Neuronal stem cell (in vitro differentiated cells): ENCODE measurements at regions not wholly inside any gene's neighbourhood (a gene's known extent, or its start where the extent isn't known, plus 50 kb on each side); places are given as distances from the start of the nearest gene placed in this dataset.

Experiments used
- DNase-seq: peaks from one replicate; pipeline ENCODE4 v3.0.0-alpha.2; 2013; ENCODE audit warnings: low spot score
- H2AFZ ChIP-seq: one replicate; pipeline ENCODE4 v1.6.1; 2013; ENCODE audit warnings: mild to moderate bottlenecking, low read length, inconsistent platforms
- H2AK5ac ChIP-seq: 2 replicates; pipeline ENCODE4 v1.6.1; 2013; ENCODE audit warnings: low read depth, mild to moderate bottlenecking, inconsistent platforms, low read length, moderate library complexity, mixed read lengths
- H2BK120ac ChIP-seq: 2 replicates; pipeline ENCODE4 v1.6.1; 2013; ENCODE audit warnings: low read depth, mild to moderate bottlenecking, inconsistent platforms, low read length, moderate library complexity, mixed read lengths
- H2BK12ac ChIP-seq: one replicate; pipeline ENCODE4 v1.6.1; 2013; ENCODE audit warnings: low read length, inconsistent platforms
- H2BK15ac ChIP-seq: 2 replicates; pipeline ENCODE4 v1.6.1; 2013; ENCODE audit warnings: mild to moderate bottlenecking, low read length, inconsistent platforms, mixed read lengths
- H2BK5ac ChIP-seq: one replicate; pipeline ENCODE4 v1.6.1; 2013; ENCODE audit warnings: inconsistent platforms, mild to moderate bottlenecking, low read length, moderate library complexity
- H3K14ac ChIP-seq: one replicate; pipeline ENCODE4 v1.6.1; 2013; ENCODE audit warnings: low read length, inconsistent platforms
- H3K18ac ChIP-seq: 2 replicates; pipeline ENCODE4 v1.6.1; 2013; ENCODE audit warnings: low read length, inconsistent platforms
- H3K23ac ChIP-seq: 2 replicates; pipeline ENCODE4 v1.6.1; 2013; ENCODE audit warnings: low read depth, mild to moderate bottlenecking, mixed read lengths, low read length, inconsistent platforms; ENCODE audit not compliant: poor library complexity
- H3K27ac ChIP-seq: replicated peaks from 3 replicates; pipeline ENCODE4 v1.5.1; 2013; ENCODE audit warnings: low read length, inconsistent platforms
- H3K27me3 ChIP-seq, 3 experiments: 2 replicates each; pipeline ENCODE4 v1.6.1; 2013; ENCODE audit warnings: low read length in 3 of 3, mild to moderate bottlenecking in 2 of 3, inconsistent platforms in 1 of 3, low read depth in 1 of 3, mixed read lengths in 1 of 3, moderate library complexity in 1 of 3; ENCODE audit not compliant: control insufficient read depth in 3 of 3, insufficient read depth in 3 of 3
- H3K36me3 ChIP-seq, 2 donors: replicated peaks in 1 of 2; 2 replicates each; pipeline ENCODE4 v1.6.1; 2013; ENCODE audit warnings: low read length in 2 of 2; ENCODE audit not compliant: control insufficient read depth in 2 of 2, insufficient read depth in 2 of 2
- H3K4ac ChIP-seq: 2 replicates; pipeline ENCODE4 v1.6.1; 2013; ENCODE audit warnings: inconsistent platforms, mild to moderate bottlenecking, low read length, moderate library complexity
- H3K4me1 ChIP-seq, 2 donors: 1 replicate in 1 of 2; 2 replicates in 1 of 2; pipeline ENCODE4 v1.6.1; 2013; ENCODE audit warnings: low read length in 2 of 2, low read depth in 1 of 2; ENCODE audit not compliant: control insufficient read depth in 2 of 2, insufficient read depth in 1 of 2
- H3K4me2 ChIP-seq: one replicate; pipeline ENCODE4 v1.6.1; 2013; ENCODE audit warnings: mild to moderate bottlenecking, low read length, inconsistent platforms; ENCODE audit not compliant: insufficient read depth, poor library complexity, severe bottlenecking
- H3K4me3 ChIP-seq, 2 donors: 2 replicates each; pipeline ENCODE4 v1.5.1; 2013; ENCODE audit warnings: low read length in 2 of 2, mild to moderate bottlenecking in 2 of 2, inconsistent platforms in 1 of 2, moderate library complexity in 1 of 2
- H3K79me1 ChIP-seq: one replicate; pipeline ENCODE4 v1.6.1; 2013; ENCODE audit warnings: low read depth, mild to moderate bottlenecking, inconsistent platforms, low read length, moderate library complexity
- H3K9ac ChIP-seq: one replicate; pipeline ENCODE4 v1.6.1; 2013; ENCODE audit warnings: mild to moderate bottlenecking, low read depth, low read length, inconsistent platforms; ENCODE audit not compliant: poor library complexity
- H3K9me3 ChIP-seq, 2 donors: replicated peaks in 1 of 2; 2 replicates each; pipeline versions ENCODE3 to v1.6.1; 2013; ENCODE audit warnings: low read length in 2 of 2, mild to moderate bottlenecking in 2 of 2, inconsistent platforms in 1 of 2, low read depth in 1 of 2, mixed read lengths in 1 of 2, moderate library complexity in 1 of 2; ENCODE audit not compliant: control insufficient read depth in 2 of 2, insufficient read depth in 1 of 2
- H4K8ac ChIP-seq: one replicate; pipeline ENCODE4 v1.6.1; 2013; ENCODE audit warnings: low read depth, mild to moderate bottlenecking, inconsistent platforms, low read length, moderate library complexity
- H4K91ac ChIP-seq: one replicate; pipeline ENCODE4 v1.6.1; 2013; ENCODE audit warnings: low read length, low read depth, mild to moderate bottlenecking, inconsistent platforms; ENCODE audit not compliant: poor library complexity
- WGBS, 2 donors: extraction: QIAGEN DNeasy Blood & Tissue Kit; methylation state at CpG; one replicate each; pipeline ENCODE4 v1.1.7; 2013; ENCODE audit warnings: missing lambda C conversion rate in 2 of 2, mixed read lengths in 1 of 2; ENCODE audit not compliant: insufficient read length in 2 of 2, insufficient replicate concordance in 1 of 2; ENCODE audit errors: extremely low coverage in 2 of 2; 5-methylcytosine and 5-hydroxymethylcytosine counted together

GRCh38 chr1:95636897-95637296 lies 402.9 kb downstream of the RWDD3 start:
- H2BK15ac ChIP-seq: no peak overlapping the region
- no peak overlapping the region for H3K4me2 ChIP-seq
- H3K27me3 ChIP-seq: no peaks in the 10 kb centered on the region
- no peak overlapping the region for H3K4ac ChIP-seq
- no peaks in the 10 kb centered on the region for H3K36me3 ChIP-seq
- H2BK120ac ChIP-seq: no peak overlapping the region
- DNase-seq: no peak
- H4K8ac ChIP-seq: no peak overlapping the region
- H3K4me1 ChIP-seq: no peaks in the 10 kb centered on the region
- no peak overlapping the region for H2BK12ac ChIP-seq
- no CpG with 5 or more reads among the region's 1 CpG for WGBS, 2 donors
- no peak overlapping the region for H2AK5ac ChIP-seq
- no peak overlapping the region for H4K91ac ChIP-seq
- no peak overlapping the region for H3K4me3 ChIP-seq
- no peak overlapping the region for H3K14ac ChIP-seq
- no peak overlapping the region for H2BK5ac ChIP-seq
- no peaks in the 10 kb centered on the region for H3K79me1 ChIP-seq
- no peak overlapping the region for H3K23ac ChIP-seq
- H3K27ac ChIP-seq: no peak overlapping the region
- H3K9ac ChIP-seq: no peak overlapping the region
- H2AFZ ChIP-seq: no peak overlapping the region
- no peak overlapping the region for H3K18ac ChIP-seq
- H3K9me3 ChIP-seq: no peaks in the 10 kb centered on the region

GRCh38 chr1:95640746-95641145 lies 406.7 kb downstream of the RWDD3 start:
- Histone ChIP-seq H3K4me1 (peaks cover 0 to 1% of the 10 kb centered on the region in 2 donors), H3K18ac (no peak overlapping the region), H3K27ac (no peak overlapping the region), H3K14ac (no peak overlapping the region), H2BK5ac (no peak overlapping the region), H4K8ac (no peak overlapping the region), H2BK15ac (no peak overlapping the region), H3K36me3 (no peaks in the 10 kb centered on the region), H3K9me3 (peaks cover 0 to 2% of the 10 kb centered on the region in 2 donors), H3K4ac (no peak overlapping the region), H4K91ac (no peak overlapping the region), H2BK12ac (no peak overlapping the region), H3K79me1 (no peaks in the 10 kb centered on the region), H2AK5ac (no peak overlapping the region), H3K9ac (no peak overlapping the region), H3K23ac (no peak overlapping the region), H3K4me3 (no peak overlapping the region), H3K4me2 (no peak overlapping the region), H2AFZ (no peak overlapping the region), H2BK120ac (no peak overlapping the region), H3K27me3 (no peaks in the 10 kb centered on the region)
- no CpG with 5 or more reads among the region's 2 CpGs for WGBS, 2 donors
- DNase-seq: no peak

GRCh38 chr1:95641386-95641785 lies 407.4 kb downstream of the RWDD3 start:
- no peak overlapping the region for H2AFZ ChIP-seq

GRCh38 chr1:95642035-95642434 lies 408.0 kb downstream of the RWDD3 start:
- Histone ChIP-seq H2BK5ac (no peak overlapping the region), H2AK5ac (no peak overlapping the region), H2BK12ac (no peak overlapping the region), H3K18ac (no peak overlapping the region), H3K9me3 (peaks cover 0 to 2% of the 10 kb centered on the region in 2 donors), H3K36me3 (no peaks in the 10 kb centered on the region), H2BK15ac (no peak overlapping the region), H3K9ac (no peak overlapping the region), H3K27me3 (no peaks in the 10 kb centered on the region), H3K4me1 (peaks cover 0 to 1% of the 10 kb centered on the region in 2 donors), H3K23ac (no peak overlapping the region), H3K4me2 (no peak overlapping the region), H3K27ac (no peak overlapping the region), H4K91ac (no peak overlapping the region), H3K4me3 (no peak overlapping the region), H3K79me1 (no peaks in the 10 kb centered on the region), H4K8ac (no peak overlapping the region), H2AFZ (no peak overlapping the region), H3K14ac (no peak overlapping the region), H3K4ac (no peak overlapping the region), H2BK120ac (no peak overlapping the region)
- no CpG with 5 or more reads among the region's 2 CpGs for WGBS, 2 donors
- no peak for DNase-seq

More at GRCh38 chr1:95641386-95641785, 407.4 kb downstream of the RWDD3 start:
- Histone ChIP-seq H3K9me3 (peaks cover 0 to 2% of the 10 kb centered on the region in 2 donors), H3K18ac (no peak overlapping the region), H3K4me2 (no peak overlapping the region), H2BK12ac (no peak overlapping the region), H3K27ac (no peak overlapping the region), H3K4me3 (no peak overlapping the region), H3K14ac (no peak overlapping the region), H4K91ac (no peak overlapping the region), H2AK5ac (no peak overlapping the region), H3K27me3 (no peaks in the 10 kb centered on the region), H3K4ac (no peak overlapping the region), H3K9ac (no peak overlapping the region), H2BK15ac (no peak overlapping the region), H3K36me3 (no peaks in the 10 kb centered on the region), H3K4me1 (peaks cover 0 to 1% of the 10 kb centered on the region in 2 donors), H4K8ac (no peak overlapping the region), H3K79me1 (no peaks in the 10 kb centered on the region), H3K23ac (no peak overlapping the region), H2BK120ac (no peak overlapping the region), H2BK5ac (no peak overlapping the region)
- DNase-seq: no peak
- WGBS, 2 donors: no CpG with 5 or more reads among the region's 2 CpGs
